OCI-LY1 (cell line): ENCODE measurements at regions not wholly inside any gene's neighbourhood (a gene's known extent, or its start where the extent isn't known, plus 50 kb on each side); places are given as distances from the start of the nearest gene placed in this dataset.

Experiments used
- H2AFZ ChIP-seq: fragments of 200-600 bp; sonication (generic), shearing (Covaris generic); 2 replicates; pipeline ENCODE4 v1.6.0; 2014; ENCODE audit warnings: antibody characterized with exemption, mild to moderate bottlenecking, low read length
- H3F3A ChIP-seq: fragments of 200-600 bp; sonication (generic), shearing (Covaris generic); 2 replicates; pipeline ENCODE4 v1.6.0; 2014; ENCODE audit warnings: mild to moderate bottlenecking, antibody characterized with exemption, low read length, moderate library complexity; ENCODE audit not compliant: insufficient read depth
- H3K27ac ChIP-seq: fragments of 200-600 bp; sonication (generic); 2 replicates; pipeline ENCODE4 v1.5.1; 2014; ENCODE audit warnings: low read length, mixed run types, mild to moderate bottlenecking, low read depth; ENCODE audit not compliant: poor library complexity, severe bottlenecking
- H3K27me3 ChIP-seq: fragments of 200-600 bp; sonication (generic); 2 replicates; pipeline ENCODE4 v1.6.0; 2014; ENCODE audit warnings: antibody characterized with exemption, mild to moderate bottlenecking, low read length, moderate library complexity; ENCODE audit not compliant: insufficient read depth
- H3K36me3 ChIP-seq: fragments of 200-600 bp; sonication (generic); 2 replicates; pipeline ENCODE4 v1.6.1; 2014; ENCODE audit warnings: mild to moderate bottlenecking, antibody characterized with exemption, low read length, moderate library complexity, mixed read lengths; ENCODE audit not compliant: insufficient read depth
- H3K4me1 ChIP-seq: fragments of 200-600 bp; sonication (generic); 2 replicates; pipeline ENCODE4 v1.5.1; 2014; ENCODE audit warnings: mild to moderate bottlenecking, low read length, moderate library complexity; ENCODE audit not compliant: insufficient read depth, severe bottlenecking
- H3K4me2 ChIP-seq: fragments of 200-600 bp; sonication (generic), shearing (Covaris generic); 2 replicates; pipeline ENCODE4 v1.6.1; 2014; ENCODE audit warnings: low read length
- H3K4me3 ChIP-seq: fragments of 200-600 bp; sonication (generic); 2 replicates; pipeline ENCODE4 v1.5.1; 2014; ENCODE audit warnings: low read length, low read depth, mild to moderate bottlenecking, mixed read lengths; ENCODE audit not compliant: poor library complexity, severe bottlenecking
- H3K79me2 ChIP-seq: fragments of 200-600 bp; shearing (Covaris generic); 2 replicates; pipeline ENCODE4 v1.6.1; 2016; ENCODE audit warnings: mixed run types, low read length, mixed read lengths; ENCODE audit not compliant: insufficient read depth
- H3K9ac ChIP-seq: fragments of 200-600 bp; sonication (generic), shearing (Covaris generic); 2 replicates; pipeline ENCODE4 v1.6.1; 2014; ENCODE audit warnings: mild to moderate bottlenecking, low read length, mixed read lengths
- H3K9me2 ChIP-seq: fragments of 200-600 bp; sonication (generic), shearing (Covaris generic); 2 replicates; pipeline ENCODE4 v1.6.1; 2014; ENCODE audit warnings: low read depth, mild to moderate bottlenecking, low read length, mixed read lengths
- H3K9me3 ChIP-seq: fragments of 200-600 bp; shearing (Covaris generic); 2 replicates; pipeline ENCODE4 v1.6.1; 2014; ENCODE audit warnings: low read length, mixed read lengths
- H4K20me1 ChIP-seq: fragments of 200-600 bp; sonication (generic), shearing (Covaris generic); 2 replicates; pipeline ENCODE4 v1.6.0; 2016; ENCODE audit warnings: mild to moderate bottlenecking, low read length; ENCODE audit not compliant: insufficient read depth
- CTCF ChIP-seq: fragments of 200-600 bp; sonication (generic), shearing (Covaris generic); IDR thresholded peaks from 2 replicates; pipeline ENCODE4 v1.5.1; 2017; ENCODE audit warnings: mild to moderate bottlenecking, antibody characterized with exemption, low read length, moderate library complexity, mixed read lengths
- EZH2 ChIP-seq: fragments of 200-600 bp; sonication (generic), shearing (Covaris generic); IDR thresholded peaks from 2 replicates; pipeline ENCODE4 v1.8.0; 2017; ENCODE audit warnings: borderline replicate concordance, mixed run types, mild to moderate bottlenecking, antibody characterized with exemption, low read length, moderate library complexity, mixed read lengths

- Histone ChIP-seq H3K27ac (no peak overlapping the region), H3K9me2 (no peaks in the 10 kb centered on the region), H3K27me3 (no peaks in the 10 kb centered on the region), H3K79me2 (no peaks in the 10 kb centered on the region), H3K4me3 (no peak overlapping the region), H3K9me3 (no peaks in the 10 kb centered on the region), H3K9ac (no peak overlapping the region), H4K20me1 (no peaks in the 10 kb centered on the region), H3F3A (no peaks in the 10 kb centered on the region), H2AFZ (no peak overlapping the region), H3K4me1 (no peaks in the 10 kb centered on the region), H3K4me2 (no peak overlapping the region), H3K36me3 (no peaks in the 10 kb centered on the region)
- TF ChIP-seq EZH2 (no peak), CTCF (no peak)
These were observed 724.1 kb upstream of the ADAMTS5 start for GRCh38 chr21:27691006-27691405.

DNA sequence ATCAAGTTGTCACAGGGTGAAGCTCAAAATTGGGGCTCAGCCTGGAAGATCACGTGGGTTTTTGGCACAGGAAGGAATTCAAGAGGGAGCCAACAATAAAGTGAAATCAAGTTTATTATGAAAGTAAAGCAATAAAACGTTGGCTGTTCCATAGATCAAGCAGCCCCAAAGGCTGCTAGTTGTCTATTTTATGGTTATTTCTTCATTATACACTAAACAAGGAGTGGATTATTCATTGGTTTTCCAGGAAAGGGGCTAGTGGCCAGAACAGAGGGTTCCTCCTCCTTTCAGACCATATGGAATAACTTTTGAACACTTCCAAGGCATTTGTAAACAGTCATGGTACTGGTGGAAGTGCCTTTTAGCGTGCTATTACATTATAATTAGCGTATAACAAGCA lies 723.5 kb upstream of the ADAMTS5 start:
- Histone ChIP-seq H3K9ac (no peak overlapping the region), H3K4me2 (no peak overlapping the region), H3K4me1 (no peaks in the 10 kb centered on the region), H3K79me2 (no peaks in the 10 kb centered on the region), H3K9me3 (no peaks in the 10 kb centered on the region), H3K9me2 (no peaks in the 10 kb centered on the region), H2AFZ (no peak overlapping the region), H3K4me3 (no peak overlapping the region), H3F3A (no peaks in the 10 kb centered on the region), H3K27me3 (no peaks in the 10 kb centered on the region), H4K20me1 (no peaks in the 10 kb centered on the region), H3K36me3 (no peaks in the 10 kb centered on the region), H3K27ac (no peak overlapping the region)
- TF ChIP-seq EZH2 (no peak), CTCF (no peak)

- Histone ChIP-seq H3F3A (no peaks in the 10 kb centered on the region), H3K36me3 (no peaks in the 10 kb centered on the region), H2AFZ (no peak overlapping the region), H3K27ac (no peak overlapping the region), H3K79me2 (no peaks in the 10 kb centered on the region), H3K4me2 (no peak overlapping the region), H3K9me2 (no peaks in the 10 kb centered on the region), H3K4me1 (no peaks in the 10 kb centered on the region), H3K27me3 (no peaks in the 10 kb centered on the region), H4K20me1 (no peaks in the 10 kb centered on the region), H3K9ac (no peak overlapping the region), H3K4me3 (no peak overlapping the region), H3K9me3 (no peaks in the 10 kb centered on the region)
- TF ChIP-seq EZH2 = no peak
- no peak for TF ChIP-seq CTCF
These were observed 721.9 kb upstream of the ADAMTS5 start for GRCh38 chr21:27688773-27689172.
